GM19025 (cell line): ENCODE measurements at regions not wholly inside any gene's neighbourhood (a gene's known extent, or its start where the extent isn't known, plus 50 kb on each side); places are given as distances from the start of the nearest gene placed in this dataset.

Experiments
- ATAC-seq: cut with Tn5 transposase; IDR thresholded peaks from one replicate; pipeline ENCODE4 v1.9.1; 2021; ENCODE audit warnings: mild to moderate bottlenecking, low read depth, moderate library complexity; ENCODE audit not compliant: unreplicated experiment

DNA sequence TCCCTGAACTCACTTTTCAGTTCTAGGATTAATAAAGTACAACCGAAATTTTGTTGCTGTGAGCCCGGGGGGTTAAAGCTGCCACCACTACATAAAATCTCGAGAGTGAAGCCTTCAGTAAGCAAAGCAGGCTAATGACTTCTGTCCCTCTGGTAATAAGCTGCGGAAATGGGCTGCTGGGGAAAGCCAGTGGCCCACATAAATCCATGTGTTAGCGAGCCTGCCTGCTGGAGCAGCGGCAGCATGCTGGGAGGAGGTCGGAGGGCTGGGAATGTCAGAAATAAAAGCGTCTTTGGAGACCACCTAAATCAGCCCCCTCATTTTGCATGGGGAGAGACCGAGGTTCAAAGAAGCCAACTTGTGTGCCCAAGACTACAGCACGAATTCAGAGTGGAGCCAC is 371.7 kb downstream of the TNS1 start:
- ATAC-seq: no peak

DNA sequence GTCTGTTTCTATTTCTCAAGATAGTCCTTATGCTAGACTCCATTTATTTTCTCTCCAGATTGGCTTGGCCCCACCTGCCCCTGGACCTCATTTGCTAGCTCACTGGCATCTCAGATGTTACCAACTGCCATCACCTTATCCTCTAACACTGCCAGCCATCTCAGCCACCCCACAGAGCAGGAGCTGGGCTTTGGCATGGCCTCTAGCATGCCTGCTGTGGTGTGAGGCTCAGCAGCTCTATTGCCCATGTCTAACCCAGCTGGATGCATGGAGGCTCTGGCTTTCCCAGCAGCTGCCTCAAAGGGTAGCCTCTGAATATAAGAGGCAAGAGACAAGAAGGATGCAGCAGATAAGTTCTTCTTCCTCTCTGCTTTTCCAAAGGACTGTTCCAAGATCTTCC is 373.4 kb downstream of the TNS1 start:
- no peak for ATAC-seq

DNA sequence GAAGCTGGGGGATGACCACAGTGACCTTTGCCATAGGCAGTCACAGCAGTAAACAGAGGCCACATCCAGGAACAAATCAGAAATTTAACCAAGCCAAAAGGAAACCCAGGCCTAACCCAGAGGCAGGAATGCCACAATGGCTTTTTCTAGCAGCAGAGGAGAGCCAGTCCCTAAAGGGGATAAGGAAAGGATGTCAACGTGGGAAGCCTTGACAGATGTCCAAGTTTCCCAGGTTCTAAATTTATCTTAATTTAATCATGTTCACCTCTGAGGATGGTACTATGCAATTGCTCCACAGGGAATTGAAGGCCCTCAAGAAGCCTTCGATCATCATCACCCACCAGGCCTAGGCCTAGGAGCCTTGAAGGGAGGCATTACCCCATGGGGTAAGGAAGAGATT is 374.7 kb downstream of the TNS1 start:
- ATAC-seq: no peak

DNA sequence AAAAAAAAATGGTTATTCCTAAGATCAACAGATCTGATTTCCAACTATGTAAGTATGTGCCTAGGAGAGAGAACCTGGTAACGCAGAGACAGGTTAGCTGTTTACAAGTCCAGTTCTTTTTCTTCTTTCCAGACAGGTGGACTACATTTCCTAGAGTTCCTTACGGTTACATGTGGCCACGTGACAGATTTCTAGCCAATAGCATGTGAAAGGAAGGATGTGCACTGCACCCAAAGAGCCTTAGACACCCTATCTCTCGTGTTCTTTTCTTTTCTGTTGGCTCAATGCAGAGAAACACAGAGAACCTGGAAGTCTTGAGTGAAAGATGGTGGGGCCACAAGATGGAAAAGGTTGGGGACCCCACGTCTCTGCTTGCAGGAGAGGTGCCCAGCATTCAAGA is 375.9 kb downstream of the TNS1 start:
- ATAC-seq: no peak

DNA sequence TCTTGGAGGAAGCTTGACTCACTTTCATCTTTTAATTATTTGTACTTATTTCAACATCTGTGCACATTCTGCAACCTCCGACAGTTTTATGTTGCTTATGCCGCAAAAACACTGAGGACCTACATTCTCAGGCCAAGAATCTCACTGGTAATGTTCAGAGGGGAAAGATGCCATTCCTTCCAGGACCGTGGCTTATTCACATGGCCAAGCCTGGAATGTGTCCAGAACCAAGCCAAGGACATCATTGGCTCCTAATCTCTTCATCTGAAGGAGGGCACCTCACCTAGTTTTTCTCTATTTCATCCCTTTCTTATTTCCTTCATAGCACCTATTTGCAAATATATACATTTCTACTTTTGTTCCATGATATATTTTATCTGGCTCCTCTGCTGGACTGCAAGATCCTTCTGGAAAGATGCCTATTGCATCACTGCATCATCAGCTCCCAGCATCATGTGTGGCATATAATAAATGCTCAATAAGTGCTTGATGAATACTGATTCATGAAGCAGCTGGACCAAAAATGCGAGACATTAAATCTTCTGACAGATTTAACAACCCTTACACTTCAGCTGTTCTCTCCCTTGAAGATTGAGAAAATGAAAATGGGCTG is 377.1 kb downstream of the TNS1 start:
- ATAC-seq: no peak

DNA sequence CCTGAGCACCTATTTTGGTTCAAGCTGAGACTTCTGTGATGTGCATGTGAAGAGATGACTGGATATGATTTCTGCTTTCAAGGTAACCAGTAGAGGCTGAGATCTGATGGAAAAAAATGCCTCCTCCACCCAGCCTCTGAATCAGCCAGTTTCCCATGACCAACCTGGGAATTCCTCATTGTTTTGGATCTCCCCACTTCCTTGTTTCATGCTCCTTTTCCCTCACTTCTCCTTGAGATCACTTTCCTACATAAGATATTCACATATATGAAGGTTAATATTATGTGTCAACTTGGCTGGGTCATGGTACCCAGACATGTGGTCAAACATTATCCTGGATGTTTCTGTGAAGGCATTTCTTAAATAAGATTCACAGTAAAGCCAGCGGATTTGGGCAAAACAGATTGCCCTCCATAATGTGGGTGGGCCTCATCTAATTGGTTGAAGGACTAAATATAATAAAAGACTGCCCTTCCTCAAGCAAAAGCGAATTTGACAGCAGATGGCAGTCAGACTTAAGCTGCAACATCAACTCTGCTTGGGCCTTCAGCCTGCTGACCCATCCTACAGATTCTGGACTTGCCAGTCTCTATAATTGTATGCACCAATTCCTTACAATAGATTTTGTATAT is 379.4 kb downstream of the TNS1 start:
- ATAC-seq: no peak

DNA sequence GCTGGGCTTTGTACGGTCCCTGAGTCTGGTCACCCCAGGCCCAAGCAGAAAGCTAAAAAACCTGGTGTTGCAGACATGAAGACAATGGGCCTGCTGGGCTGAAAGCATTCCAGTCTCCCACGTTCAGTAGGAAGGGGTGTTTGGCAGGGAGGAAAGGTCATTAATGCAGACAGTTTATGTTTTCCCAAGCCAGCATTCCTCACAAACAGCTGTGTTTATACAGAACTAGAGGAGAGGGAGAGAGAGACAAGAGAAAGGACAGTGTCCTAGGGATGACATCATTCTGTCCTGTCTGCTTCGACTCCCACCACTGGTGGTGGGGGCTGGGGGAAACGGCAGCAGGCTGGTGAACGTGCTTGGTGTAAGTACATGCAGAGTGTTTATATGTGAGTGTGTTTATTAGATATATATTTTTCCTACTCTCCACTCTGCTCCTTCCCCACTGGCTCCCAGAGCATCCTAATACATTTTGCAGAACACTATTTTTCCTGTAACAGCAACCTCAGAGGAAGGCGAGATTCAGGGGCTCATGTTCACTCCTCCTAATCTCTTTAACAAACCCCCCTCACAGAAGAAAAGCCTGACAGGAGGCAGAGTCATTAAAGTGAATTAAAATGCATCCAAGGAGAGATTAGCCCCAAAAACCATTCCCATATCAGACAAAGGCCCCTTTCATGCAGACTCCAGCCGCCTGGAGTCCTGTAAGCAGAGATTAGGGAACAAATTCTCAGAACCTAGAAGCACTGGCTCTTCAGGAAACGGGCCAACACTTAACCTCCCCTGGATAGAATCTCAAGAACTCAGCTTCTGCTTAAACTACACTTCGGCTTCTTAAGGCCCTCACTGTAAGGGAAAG is 380.4 kb downstream of the TNS1 start:
- no peak for ATAC-seq

DNA sequence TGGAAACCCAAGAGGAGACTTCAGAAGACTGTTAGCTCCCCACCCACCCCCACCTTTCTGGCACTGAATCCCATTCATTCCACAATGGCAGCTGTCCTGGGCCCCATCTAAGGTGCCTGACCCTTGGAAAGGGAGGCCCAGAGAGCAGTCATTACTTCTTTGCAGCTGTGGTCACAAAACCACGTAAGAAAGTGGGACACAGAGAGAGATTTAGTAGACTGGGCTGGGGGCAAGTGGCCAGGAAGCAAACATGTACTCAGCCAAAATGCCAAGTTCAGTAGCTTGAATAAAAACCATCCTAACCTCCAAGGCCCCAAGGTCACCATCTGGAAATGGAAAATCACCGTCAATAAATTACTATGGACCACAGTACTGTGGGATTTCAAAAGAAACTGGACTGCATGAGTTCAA is 381.4 kb downstream of the TNS1 start:
- ATAC-seq: no peak

DNA sequence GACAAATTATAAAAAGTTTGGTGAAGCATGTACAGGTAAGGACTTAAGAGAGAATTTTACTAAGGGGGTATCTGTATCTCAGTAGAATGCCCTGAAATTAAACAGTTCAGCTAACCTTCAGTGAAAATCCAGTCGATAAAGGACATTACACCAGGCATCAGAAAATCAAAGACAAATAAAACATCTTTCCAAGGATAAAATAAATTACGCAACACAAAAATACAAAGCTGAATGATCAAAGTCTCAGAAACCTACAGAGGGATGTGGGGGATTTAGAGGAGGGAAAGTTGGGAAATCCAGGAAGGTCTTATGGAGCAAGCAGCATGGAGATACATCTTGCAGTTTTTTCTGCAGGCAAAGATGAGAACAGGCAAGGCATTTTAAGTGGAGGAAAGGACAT is 384.1 kb downstream of the TNS1 start:
- ATAC-seq: no peak

DNA sequence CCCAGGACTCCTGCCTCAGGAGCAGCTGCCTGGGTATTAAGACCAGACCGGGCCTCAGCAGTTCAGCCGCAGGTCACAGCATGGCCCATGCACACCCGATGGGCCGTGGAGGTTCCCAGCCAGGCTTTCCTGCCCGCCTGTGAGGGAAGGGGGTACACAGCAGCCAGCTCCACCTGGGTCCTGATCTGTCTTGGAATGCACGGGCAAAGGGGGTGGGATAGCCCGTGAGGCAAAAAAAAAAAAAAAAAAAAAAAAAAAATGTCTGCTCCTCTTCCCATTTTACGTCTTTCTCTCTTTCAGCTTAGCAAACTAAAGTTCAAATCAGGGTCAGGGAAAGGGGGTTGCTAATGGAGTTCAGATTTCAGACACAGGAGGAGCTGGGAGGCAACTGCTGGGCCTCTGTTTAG is 385.2 kb downstream of the TNS1 start:
- no peak for ATAC-seq

DNA sequence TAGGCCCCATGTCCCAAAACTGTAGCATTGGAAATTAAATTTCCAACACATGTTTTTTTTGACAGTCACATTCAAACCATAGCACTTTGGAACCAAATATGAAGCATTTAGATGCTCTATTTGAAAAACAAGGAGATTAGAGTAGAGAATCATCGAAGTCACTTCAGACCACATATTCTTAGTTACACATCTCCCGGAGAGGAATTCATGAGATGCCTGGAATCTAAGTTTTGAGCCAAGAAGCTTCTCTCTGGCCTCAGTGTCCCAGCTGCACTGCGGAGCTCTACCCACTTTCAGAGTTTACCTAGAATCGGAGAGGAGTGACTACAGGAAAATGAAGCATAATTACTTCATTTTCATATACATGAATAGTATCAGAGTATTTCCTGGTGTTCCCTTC is 385.9 kb downstream of the TNS1 start:
- ATAC-seq: no peak

DNA sequence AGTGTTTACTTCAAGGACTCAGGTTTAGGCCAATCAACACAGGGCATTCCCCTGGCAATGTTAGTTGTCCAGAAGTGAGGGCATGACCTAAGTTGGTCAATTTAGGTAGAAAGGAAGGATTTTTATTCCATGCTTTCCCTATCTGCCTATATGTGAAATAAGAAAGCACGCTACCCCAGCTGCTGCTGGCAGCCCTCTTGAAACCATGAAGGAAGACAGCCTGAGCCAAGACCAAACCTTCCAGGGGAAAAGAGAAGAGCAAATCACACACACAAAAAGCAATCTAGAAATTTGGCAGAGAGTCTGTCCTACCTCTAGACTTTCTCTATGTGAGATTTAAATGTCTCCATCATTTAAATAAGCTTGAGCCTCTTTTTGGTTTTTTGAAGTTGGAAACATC is 387.6 kb downstream of the TNS1 start:
- no peak for ATAC-seq

DNA sequence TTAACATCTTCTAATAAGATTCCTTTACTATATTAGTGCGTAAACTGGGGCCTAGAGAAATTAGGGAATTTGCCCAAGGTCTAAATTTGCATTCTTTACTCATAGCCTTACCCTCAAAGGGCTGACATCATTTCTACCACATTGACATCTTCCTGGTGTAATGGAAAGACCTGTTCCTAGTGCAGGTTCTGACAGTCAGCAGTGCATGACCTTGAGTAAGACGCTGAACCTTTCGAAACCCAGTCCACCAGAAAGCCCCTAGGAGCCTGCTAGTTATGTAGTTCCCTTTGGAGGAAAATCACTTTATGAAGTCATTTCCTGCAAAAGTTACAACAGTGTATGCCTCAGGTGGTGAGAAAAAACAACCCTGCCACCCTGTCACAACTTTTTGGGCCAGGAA is 388.3 kb downstream of the TNS1 start:
- peak; percentile 51 for ATAC-seq

DNA sequence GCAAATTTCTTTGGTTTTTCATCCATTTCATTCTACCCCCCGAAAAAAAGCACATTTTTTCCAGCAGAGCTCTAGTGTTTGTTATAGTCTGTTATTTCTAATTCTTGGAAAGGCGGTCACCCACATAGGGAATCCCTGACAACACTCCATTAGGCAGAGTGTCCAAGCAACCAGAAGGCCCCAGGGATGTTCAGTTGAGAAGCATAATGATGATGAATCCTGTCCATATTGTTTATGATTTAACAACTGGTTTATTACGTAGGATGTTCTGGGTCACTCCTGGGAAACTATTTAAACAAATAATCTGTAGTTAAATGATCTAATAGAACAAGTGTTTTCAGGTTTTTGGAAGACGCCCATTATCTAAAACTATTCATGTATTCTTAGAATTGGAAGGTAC is 388.7 kb downstream of the TNS1 start:
- no peak for ATAC-seq

DNA sequence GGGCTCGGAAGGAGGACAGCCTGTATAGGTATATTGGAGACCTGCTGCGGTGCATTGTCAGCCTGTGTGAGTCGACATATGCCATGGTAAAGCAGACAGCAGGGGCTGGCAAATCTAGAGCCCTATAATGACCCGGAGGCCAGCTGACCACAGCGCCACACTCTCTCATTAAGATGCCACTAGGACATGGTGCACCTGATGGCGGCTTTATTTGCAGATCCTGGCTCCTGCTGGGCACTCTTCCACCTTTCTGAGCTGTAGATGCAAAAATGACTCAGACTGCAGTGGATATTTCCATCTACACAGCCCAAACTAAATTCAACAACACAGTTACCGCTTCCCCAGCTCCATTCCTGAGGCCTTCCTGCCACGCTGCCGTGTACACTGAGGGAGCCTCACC is 389.9 kb downstream of the TNS1 start:
- ATAC-seq: no peak

DNA sequence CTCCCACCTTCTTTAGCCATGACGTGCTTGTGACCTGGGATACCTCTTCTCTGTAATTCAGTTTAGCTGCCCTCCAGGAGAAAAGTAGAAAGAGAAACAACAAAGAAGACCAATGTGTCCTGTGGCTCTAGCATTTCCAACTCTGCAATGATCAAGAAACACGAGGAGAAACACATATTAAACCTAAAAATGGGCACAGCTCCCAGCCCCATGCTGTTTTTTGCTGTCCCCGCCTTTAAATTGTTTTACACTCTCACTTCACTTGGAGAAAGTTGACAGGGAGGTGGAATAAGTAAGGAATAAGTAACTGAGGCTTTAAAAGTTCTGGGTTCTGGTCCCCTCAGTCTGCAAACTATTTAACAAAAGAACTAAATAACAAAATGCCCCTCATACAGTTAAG is 390.6 kb downstream of the TNS1 start:
- ATAC-seq: no peak

DNA sequence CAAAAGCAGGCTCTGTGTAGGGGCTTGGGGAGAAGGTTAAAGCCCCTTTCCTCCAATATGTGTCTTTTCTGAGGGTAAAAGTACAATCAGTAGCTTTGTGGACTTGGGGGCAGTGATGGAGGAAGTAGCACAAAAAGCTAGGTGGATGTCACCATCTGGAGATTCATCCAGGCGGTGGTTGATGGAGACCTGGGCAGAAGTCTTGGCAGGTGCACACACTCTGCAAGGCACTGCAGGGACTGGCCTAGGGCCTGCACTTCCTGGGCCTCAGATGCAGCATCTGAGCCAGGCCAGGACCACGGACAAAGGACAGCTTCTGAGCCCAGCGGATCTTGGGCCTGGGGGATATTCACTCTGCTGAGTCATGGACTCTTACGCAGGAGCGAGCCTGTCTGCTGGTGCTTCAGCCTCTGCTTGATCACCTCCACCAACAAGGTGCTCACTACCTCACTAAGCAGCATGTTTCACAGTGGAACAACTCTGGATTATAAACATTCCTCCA is 391.1 kb downstream of the TNS1 start:
- ATAC-seq: no peak

DNA sequence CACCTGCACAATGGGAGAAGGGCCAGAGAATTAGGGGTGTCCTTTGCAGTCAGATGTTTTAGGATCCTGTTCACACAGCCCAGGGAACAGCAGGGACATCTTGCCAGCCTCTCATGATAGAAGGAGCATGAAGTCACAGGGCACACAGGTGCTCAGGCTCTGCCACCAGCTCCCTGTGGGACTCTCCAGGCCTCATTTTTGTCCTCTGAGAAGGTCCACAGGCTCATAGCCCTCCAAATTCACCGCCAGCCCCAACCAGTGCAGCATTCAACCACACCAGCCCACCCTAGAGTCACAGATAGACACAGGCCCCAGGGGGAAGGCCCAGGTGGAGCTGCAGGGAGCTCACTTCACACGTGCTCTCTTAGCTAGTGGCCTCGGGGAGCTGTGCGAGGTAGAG is 391.7 kb downstream of the TNS1 start:
- ATAC-seq: no peak

DNA sequence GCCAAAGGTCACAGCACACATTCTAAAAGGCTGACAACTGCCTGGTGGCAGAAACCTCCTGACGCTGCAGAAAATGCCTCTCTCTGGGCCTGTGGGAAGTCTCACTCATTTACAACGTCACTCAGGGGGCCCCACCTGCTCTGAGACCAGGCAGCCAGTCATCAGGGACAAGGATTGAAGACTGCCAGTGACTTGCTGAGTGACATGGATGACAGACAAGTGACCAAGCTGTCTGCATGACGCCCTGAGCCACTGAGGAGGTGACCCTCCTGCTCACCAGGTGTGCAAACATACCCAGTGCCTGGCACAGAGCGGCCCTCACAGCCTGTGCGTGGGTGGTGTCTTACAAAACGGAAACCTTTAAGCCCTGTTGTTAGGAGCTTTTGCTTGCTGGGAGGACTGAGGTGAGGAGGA is 392.4 kb downstream of the TNS1 start:
- ATAC-seq: peak; percentile 44

DNA sequence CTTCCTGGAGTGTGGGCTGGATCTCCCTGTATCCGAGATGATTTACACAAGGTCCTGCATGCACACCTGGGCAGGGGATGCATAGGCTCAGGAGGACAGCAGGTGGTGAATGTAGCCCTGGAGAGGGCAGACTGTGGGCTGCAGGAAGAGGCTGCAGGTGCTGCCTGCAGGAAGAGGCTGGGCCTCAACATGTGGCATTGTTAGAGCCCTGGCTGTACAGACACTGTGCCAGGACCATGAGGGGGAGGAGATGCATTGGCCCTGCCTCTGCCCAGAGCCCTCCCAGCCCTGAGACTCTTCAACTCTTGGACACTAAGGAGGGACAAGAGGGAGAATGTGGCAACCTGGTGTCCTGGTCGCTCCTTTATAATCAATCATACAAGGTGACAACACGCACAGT is 392.8 kb downstream of the TNS1 start:
- ATAC-seq: no peak

DNA sequence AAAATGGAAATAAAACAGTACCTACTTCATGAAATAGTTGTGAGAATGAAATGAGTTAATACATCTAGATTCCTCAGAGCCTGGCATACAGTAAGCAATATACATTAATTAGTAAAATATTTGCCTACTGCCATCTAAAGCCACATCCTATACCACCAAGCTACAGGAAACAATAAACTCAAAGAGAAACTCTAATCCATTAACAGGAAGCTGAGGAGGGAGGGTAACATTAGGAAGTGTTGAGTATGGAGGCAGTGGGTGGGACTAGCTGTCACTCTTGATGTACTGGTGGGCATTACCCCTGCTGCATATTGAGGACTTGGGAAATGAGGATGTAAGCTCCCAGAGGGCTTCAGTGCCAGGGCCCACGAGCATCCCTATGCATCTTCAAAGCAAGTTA is 396.5 kb downstream of the TNS1 start:
- ATAC-seq: no peak
